SK-N-MC (cell line): ENCODE measurements at regions not wholly inside any gene's neighbourhood (a gene's known extent, or its start where the extent isn't known, plus 50 kb on each side); places are given as distances from the start of the nearest gene placed in this dataset.

Experiments
- EZH2 ChIP-seq: fragments of 200-600 bp; sonication (generic); IDR thresholded peaks from one replicate; pipeline ENCODE4 v1.6.1; 2017; ENCODE audit warnings: antibody characterized with exemption
- FOXP2 ChIP-seq: optimal IDR thresholded peaks from 2 replicates; pipeline ENCODE3; 2011; ENCODE audit warnings: mild to moderate bottlenecking, moderate library complexity; ENCODE audit not compliant: insufficient read depth; ENCODE audit errors: extremely low read length, control extremely low read depth
- POLR2AphosphoS5 ChIP-seq: IDR thresholded peaks from 2 replicates; pipeline ENCODE4 v1.6.1; 2012; ENCODE audit warnings: mild to moderate bottlenecking, low read depth, low read length, borderline replicate concordance

DNA sequence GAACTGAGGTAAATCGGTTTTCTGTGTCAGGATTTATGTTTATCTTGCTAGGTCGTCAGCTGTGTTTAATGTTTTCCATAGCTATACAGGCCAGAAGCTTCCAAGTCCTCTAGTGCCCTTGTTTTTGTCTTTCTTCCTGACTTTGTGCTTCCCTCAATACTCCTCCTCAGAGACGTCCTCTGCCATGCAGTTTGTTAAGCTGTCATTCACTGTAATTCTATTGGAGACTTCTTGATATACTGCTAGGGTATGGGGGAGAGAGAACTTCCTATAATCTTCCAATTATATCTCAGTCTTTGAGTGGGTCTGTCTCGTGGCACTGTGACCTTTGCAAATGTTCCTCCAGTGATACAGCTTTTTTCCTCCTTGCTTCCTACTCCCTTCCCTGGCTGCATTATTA, 327.3 kb upstream of the ANO5 start:
- no peak for TF ChIP-seq EZH2
- no peak for TF ChIP-seq POLR2AphosphoS5
- TF ChIP-seq FOXP2, result no peak
